ENCODE measurements at regions not wholly inside any gene's neighbourhood (a gene's known extent, or its start where the extent isn't known, plus 50 kb on each side); places are given as distances from the start of the nearest gene placed in this dataset.

- no peak for DNase-seq (ENCODE audit: low read depth)
Observed at GRCh38 chrX:80098038-80098437, 83.5 kb downstream of the TBX22 start.

DNA sequence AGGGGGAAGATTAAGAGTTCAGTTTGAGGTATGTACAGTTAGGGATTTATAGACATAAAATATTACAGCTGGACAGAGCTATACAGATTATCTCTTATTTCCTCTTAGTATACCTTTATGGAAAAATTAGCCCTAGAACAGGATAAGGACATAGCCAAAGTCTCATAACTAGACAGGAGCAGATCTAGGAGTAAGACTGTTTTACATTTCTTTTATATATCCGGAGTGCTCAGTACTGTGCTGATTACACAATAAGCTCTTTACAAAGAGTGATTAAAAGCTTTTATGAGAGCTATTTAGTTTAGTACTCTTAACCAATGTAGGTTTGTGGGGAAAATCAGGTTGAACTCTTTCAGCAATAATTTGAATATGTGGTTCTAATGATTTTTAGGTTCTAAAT, 105.8 kb downstream of the TBX22 start:
- DNase-seq (ENCODE audit: low read depth) = no peak

DNA sequence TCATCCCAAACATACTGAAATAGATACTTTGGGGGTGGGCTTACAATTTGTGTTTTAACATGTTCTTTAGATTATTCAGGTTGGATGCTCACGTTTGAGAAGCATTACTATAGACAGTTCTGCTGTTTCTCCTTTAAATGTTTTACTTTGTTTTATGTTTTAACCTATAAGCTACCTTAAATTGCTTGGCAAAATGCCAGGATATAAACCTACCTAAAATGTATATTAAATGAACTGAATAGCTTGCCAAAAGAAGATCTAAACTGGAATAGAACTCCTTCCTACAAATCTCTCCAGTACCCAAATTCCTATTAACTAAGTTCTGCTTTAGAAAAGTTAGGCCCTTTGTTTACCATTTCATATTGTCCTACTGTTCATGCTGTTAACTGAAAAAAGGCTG, 124.4 kb downstream of the TBX22 start:
- DNase-seq (ENCODE audit: low read depth) = no peak

- DNase-seq (ENCODE audit: low read depth) = no peak
Observed at GRCh38 chrX:80139564-80139963, 125.0 kb downstream of the TBX22 start.

DNA sequence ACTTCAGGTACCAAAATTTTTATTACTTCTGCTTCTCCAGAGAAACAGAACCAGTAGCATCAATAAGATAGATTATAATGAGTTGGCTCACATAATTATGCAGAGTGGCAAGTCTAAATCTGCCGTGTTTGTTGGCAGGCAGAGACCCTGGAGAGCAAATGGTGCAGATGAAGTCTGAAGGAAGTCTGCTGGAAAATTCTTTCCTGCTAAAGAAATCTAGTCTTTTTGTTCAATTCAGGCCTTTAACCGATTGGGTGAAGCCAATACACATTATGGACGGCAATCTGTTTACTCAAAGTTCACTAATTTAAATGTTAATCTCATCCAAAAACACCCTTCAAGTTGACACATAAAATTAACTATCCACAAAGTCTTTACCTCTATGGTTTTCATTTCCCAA, 156.0 kb downstream of the TBX22 start:
- DNase-seq (ENCODE audit: low read depth) = no peak

DNA sequence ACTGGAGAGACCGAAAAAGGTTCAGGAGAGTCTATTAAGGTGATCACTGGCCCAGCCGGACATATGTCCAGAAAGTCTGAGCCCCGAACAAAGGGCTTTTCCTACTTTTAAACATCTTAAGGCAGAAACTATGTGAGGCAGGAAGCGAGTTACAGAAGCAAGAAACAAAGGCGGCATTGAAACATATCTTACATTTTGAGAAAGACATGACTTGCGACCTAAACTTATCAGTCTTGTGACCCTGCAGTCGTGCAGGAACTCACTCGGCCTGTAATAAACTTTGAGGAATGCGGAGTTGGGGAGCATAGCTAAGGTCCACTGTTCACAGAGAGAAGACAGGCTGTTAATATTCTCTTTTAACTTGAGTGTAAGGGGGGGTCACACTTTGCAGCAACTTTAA, 158.7 kb downstream of the TBX22 start:
- DNase-seq (ENCODE audit: low read depth) = no peak

- DNase-seq (ENCODE audit: low read depth) = no peak
Observed at GRCh38 chrX:80174925-80175574, 160.5 kb downstream of the TBX22 start.

DNA sequence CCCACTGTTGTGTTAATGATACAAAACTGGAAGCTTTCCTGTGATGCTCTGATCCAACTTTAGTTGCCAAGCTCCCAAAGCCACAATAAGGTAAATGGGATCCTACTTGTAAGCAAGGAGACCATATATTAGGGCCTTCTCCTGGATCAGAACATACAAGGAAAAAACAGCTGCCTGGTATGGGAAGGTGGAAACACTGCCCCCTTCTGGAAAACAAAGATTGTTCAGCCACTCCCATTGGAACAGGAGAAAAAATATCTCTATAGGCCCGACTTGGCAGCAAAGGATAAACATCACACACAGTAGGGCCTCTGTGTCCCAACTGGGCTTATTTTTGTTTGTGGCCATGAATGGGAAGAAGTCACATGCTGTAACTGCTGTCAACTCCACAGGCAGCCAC, 166.5 kb downstream of the TBX22 start:
- DNase-seq (ENCODE audit: low read depth) = no peak

GRCh38 chrX:80184854-80185253, 170.3 kb downstream of the TBX22 start:
- no peak for DNase-seq (ENCODE audit: low read depth)

GRCh38 chrX:80206647-80207046, 192.1 kb downstream of the TBX22 start:
- no peak for DNase-seq (ENCODE audit: low read depth)

DNA sequence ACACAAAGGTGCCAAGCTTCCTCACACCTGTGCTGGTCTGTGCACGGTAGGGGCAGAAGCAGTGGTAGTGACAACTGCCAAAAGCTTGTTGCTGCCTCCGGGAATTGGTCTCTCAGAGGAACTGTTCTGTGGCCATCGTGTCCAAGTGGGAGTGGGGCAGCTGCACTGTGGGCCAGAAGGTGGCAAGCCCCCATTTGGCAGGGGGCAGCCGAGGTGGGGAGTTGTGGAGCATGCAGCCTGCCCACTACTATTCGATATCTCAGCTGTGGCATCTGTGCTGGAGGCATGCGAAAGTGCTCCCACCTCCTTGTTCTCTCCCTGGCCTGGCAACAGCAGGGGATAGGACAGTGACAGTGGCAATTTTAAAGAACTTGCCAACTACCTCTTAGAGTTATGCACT, 192.8 kb downstream of the TBX22 start:
- no peak for DNase-seq (ENCODE audit: low read depth)

- peak; percentile 0 for DNase-seq (ENCODE audit: low read depth)
Observed at GRCh38 chrX:80216086-80216485, 201.5 kb downstream of the TBX22 start.

- no peak for DNase-seq (ENCODE audit: low read depth)
Observed at GRCh38 chrX:80223982-80224579, 196.2 kb upstream of the TENT5D start.

DNA sequence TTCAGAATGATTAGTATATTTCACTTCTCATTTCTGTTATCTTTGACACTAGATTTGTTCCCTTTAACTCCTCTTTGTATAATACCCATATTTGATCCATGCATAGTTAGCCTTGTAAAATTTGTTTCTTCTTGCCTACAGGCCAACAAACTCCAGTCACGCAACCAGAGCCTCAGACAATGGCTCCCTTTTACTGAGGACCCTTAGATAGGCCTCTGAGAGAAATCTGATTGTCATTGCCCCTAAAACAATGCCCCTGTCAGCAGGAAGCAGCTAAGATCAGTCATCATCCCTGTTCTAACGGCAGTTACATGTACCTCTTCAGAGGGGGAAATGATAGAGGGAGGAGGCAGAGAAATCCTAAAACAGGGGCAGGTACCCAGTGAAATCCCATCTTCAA, 190.6 kb upstream of the TENT5D start:
- no peak for DNase-seq (ENCODE audit: low read depth)

- no peak for DNase-seq (ENCODE audit: low read depth)
Observed at GRCh38 chrX:80237072-80237471, 183.2 kb upstream of the TENT5D start.

GRCh38 chrX:80246271-80246670, 174.0 kb upstream of the TENT5D start:
- DNase-seq (ENCODE audit: low read depth) = no peak

- DNase-seq (ENCODE audit: low read depth) = no peak
Observed at GRCh38 chrX:80266287-80266686, 154.0 kb upstream of the TENT5D start.

DNA sequence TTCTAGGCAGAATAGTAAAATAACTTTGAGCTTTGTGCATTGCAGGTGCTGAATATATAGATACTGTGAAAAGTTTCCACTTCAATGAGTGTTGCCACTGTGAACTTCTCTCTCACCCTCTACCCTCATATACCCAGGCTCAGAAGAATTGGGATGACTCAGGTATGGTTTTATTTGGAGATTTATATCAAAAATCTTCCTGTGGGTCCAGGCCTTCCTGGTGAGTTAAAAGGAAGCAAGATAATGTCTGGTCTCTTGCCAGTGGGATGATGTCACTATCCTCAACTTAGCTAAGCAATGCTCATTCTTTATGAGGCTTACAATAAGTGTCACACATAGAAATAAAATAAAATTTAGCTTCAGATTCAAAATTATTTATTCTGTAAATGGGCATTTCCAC, 153.3 kb upstream of the TENT5D start:
- DNase-seq (ENCODE audit: low read depth) = no peak

DNA sequence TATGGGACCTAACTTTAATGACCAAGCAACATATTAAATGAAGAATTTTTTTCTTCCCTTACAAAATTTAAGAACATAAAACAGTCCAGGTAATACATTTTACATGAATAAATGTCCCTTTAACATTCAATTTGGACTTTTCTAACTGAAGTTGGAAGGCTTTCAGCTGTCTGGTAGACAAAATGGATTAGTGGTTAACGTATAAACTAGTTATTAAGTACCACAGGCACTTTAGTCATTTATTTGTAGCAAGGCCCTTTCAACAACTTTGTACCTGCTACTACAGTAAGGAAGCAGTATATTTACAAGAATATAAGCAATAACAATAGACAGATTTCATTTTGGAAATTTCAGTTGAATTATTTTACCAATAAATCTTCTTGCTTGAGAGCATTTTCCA, 152.5 kb upstream of the TENT5D start:
- no peak for DNase-seq (ENCODE audit: low read depth)

DNA sequence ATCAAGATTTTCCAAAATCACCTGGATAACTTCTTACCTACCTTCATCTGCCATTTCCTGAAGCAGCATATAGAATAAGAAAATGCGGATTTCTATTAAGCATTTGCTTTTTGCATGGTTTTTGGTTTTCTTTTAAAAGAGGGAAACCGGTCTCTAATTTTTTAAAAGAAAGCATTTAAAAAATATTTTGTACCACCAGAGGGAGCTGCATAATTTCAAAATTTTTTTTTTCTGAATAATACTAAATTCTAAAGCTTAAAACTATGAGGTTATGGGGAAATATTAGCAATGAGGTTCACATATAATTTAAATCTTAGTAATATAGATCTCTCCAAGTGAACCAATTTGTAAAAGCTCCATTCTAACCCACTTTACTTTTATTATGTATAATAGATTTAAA, 137.7 kb upstream of the TENT5D start:
- no peak for DNase-seq (ENCODE audit: low read depth)

DNA sequence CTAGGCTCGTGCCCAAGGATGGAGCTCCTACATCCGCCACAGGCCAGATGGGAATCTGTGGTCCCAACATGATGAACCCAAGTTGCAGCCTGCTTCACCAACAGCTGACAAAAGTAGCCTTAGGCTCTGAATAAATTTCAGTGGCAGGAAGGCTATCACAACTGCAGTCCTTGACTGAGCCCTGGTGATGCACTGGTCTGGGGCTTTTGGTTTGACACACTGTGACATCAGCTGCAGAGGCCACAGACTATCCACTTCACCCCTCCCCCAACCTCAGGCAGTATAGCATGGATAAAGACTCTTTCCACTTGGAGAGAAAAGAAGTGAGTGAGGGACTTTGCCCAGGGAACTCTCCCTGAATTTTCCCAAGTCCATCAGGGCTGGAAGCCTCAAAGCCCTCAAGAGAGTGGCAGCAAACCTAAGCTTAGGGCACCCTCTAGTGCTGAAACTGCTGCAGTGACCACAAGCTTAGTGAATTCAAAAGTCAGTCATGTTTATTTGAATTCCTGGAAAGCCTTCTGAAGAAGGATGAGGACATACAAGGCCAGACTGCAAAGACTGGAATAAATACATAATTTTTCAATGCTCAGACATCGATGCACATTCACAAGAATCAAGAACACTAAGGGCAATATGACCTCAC, 135.0 kb upstream of the TENT5D start:
- peak; percentile 1 for DNase-seq (ENCODE audit: low read depth)

- no peak for DNase-seq (ENCODE audit: low read depth)
Observed at GRCh38 chrX:80290834-80291233, 129.4 kb upstream of the TENT5D start.

DNA sequence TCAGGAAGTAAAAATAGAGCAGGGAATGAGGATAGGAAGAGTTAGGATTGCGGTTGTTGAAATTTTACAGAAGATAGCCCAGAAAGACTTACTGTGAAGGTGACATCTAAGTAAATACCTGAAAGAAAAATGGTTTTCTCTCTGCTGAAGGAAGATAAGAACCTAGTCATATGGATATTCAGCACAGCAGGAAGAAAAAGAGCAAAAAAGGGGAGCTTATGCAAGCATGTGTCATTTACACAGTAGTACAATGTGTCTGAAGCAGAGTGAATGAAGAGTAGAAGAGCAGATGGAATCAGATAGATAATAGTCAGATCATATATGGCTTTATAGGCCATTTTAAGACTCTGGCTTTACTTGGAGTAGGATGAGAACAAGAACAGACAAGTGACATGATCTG, 126.9 kb upstream of the TENT5D start:
- no peak for DNase-seq (ENCODE audit: low read depth)

DNA sequence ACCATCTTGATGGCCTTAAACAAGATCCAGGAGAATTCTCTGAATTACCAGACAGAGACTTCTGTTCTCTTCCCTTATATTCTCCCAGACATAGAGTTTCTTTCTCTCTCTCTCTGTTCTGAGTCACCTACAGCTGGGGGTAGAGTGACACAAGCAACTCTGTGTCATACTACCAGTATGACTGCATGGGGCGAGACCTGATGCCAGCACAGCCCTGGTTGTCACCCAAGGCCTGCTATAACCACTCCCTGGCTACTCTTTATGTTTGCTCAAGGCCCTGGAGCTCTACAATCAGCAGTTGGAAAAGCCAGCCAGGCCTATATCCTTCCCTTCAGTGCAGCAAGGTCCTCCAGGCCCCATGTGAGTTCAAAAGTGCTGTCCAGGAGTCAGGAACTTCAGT, 114.2 kb upstream of the TENT5D start:
- DNase-seq (ENCODE audit: low read depth) = no peak

Data from ELR (cell line).